HEK293 (cell line): ENCODE measurements at regions not wholly inside any gene's neighbourhood (a gene's known extent, or its start where the extent isn't known, plus 50 kb on each side); places are given as distances from the start of the nearest gene placed in this dataset.

Source experiments
- CTCF ChIP-seq: fragments of 450-650 bp; formaldehyde crosslinking; IDR thresholded peaks from 2 replicates; pipeline ENCODE4 v1.5.1; 2016; ENCODE audit warnings: missing biosample characterization, missing genetic modification characterization
- KLF9 ChIP-seq: fragments of 450-650 bp; formaldehyde crosslinking; IDR thresholded peaks from 2 replicates; pipeline ENCODE4 v1.5.1; 2016; ENCODE audit warnings: missing biosample characterization, missing genetic modification characterization, low read depth
- TCF7L2 ChIP-seq: IDR thresholded peaks from 2 replicates; pipeline ENCODE4 v1.6.1; 2011; ENCODE audit warnings: low read depth, mild to moderate bottlenecking, inconsistent platforms, low read length, moderate library complexity, borderline replicate concordance
- YY1 ChIP-seq: fragments of 450-650 bp; formaldehyde crosslinking; IDR thresholded peaks from 2 replicates; pipeline ENCODE4 v1.5.1; 2018; ENCODE audit warnings: missing biosample characterization, missing genetic modification characterization
- ZNF133 ChIP-seq: fragments of 450-650 bp; formaldehyde crosslinking; IDR thresholded peaks from 2 replicates; pipeline ENCODE4 v1.5.1; 2016; ENCODE audit warnings: missing biosample characterization, missing genetic modification characterization
- ZNF335 ChIP-seq: fragments of 450-650 bp; formaldehyde crosslinking; conservative IDR thresholded peaks from 2 replicates; pipeline ENCODE4 v1.5.1; 2016; ENCODE audit warnings: missing biosample characterization, missing genetic modification characterization
- ZNF398 ChIP-seq: fragments of 450-650 bp; formaldehyde crosslinking; IDR thresholded peaks from 2 replicates; pipeline ENCODE4 v1.5.1; 2017; ENCODE audit warnings: missing biosample characterization, missing genetic modification characterization
- ZNF433 ChIP-seq: fragments of 450-650 bp; formaldehyde crosslinking; IDR thresholded peaks from 2 replicates; pipeline ENCODE4 v1.5.1; 2016; ENCODE audit warnings: missing biosample characterization, missing genetic modification characterization, low read depth
- ZNF48 ChIP-seq: fragments of 450-650 bp; formaldehyde crosslinking; IDR thresholded peaks from 2 replicates; pipeline ENCODE4 v1.5.1; 2016; ENCODE audit warnings: missing biosample characterization, missing genetic modification characterization
- ZNF530 ChIP-seq: fragments of 450-650 bp; formaldehyde crosslinking; IDR thresholded peaks from 2 replicates; pipeline ENCODE4 v1.5.1; 2016; ENCODE audit warnings: low read depth, missing biosample characterization, missing genetic modification characterization
- ZNF561 ChIP-seq: fragments of 450-650 bp; IDR thresholded peaks from 2 replicates; pipeline ENCODE4 v1.5.1; 2018; ENCODE audit warnings: missing biosample characterization, missing genetic modification characterization, borderline replicate concordance
- ZNF768 ChIP-seq: fragments of 450-650 bp; formaldehyde crosslinking; IDR thresholded peaks from 2 replicates; pipeline ENCODE4 v1.5.1; 2018; ENCODE audit warnings: missing biosample characterization, mild to moderate bottlenecking, missing genetic modification characterization
- TF ChIP-seq, protein P1 (sequence below): fragments of 450-650 bp; formaldehyde crosslinking; IDR thresholded peaks from 2 replicates; pipeline ENCODE4 v1.5.1; 2016; ENCODE audit warnings: missing biosample characterization, missing genetic modification characterization
- TF ChIP-seq, protein P2 (sequence below): fragments of 450-650 bp; formaldehyde crosslinking; conservative IDR thresholded peaks from 2 replicates; pipeline ENCODE4 v1.5.1; 2016; ENCODE audit warnings: low read depth, missing biosample characterization, missing genetic modification characterization

GRCh38 chr12:25757037-25757665 is 201.3 kb upstream of the RASSF8 start:
- TF ChIP-seq ZNF398 (no peak), ZNF530 (tag by site-specific recombination) (no peak), CTCF (tag by site-specific recombination) (no peak), YY1 (tag by site-specific recombination) (no peak), TCF7L2 (no peak), ZNF768 (tag by site-specific recombination) (no peak), ZNF133 (tag by site-specific recombination) (no peak), KLF9 (tag by site-specific recombination) (no peak), ZNF335 (tag by site-specific recombination) (no peak), ZNF48 (tag by site-specific recombination) (no peak), ZNF561 (tag by site-specific recombination) (no peak), ZNF433 (tag by site-specific recombination) (no peak)
- TF ChIP-seq, protein P1, sequence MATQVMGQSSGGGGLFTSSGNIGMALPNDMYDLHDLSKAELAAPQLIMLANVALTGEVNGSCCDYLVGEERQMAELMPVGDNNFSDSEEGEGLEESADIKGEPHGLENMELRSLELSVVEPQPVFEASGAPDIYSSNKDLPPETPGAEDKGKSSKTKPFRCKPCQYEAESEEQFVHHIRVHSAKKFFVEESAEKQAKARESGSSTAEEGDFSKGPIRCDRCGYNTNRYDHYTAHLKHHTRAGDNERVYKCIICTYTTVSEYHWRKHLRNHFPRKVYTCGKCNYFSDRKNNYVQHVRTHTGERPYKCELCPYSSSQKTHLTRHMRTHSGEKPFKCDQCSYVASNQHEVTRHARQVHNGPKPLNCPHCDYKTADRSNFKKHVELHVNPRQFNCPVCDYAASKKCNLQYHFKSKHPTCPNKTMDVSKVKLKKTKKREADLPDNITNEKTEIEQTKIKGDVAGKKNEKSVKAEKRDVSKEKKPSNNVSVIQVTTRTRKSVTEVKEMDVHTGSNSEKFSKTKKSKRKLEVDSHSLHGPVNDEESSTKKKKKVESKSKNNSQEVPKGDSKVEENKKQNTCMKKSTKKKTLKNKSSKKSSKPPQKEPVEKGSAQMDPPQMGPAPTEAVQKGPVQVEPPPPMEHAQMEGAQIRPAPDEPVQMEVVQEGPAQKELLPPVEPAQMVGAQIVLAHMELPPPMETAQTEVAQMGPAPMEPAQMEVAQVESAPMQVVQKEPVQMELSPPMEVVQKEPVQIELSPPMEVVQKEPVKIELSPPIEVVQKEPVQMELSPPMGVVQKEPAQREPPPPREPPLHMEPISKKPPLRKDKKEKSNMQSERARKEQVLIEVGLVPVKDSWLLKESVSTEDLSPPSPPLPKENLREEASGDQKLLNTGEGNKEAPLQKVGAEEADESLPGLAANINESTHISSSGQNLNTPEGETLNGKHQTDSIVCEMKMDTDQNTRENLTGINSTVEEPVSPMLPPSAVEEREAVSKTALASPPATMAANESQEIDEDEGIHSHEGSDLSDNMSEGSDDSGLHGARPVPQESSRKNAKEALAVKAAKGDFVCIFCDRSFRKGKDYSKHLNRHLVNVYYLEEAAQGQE (tag by site-specific recombination) = no peak
- TF ChIP-seq, protein P2, sequence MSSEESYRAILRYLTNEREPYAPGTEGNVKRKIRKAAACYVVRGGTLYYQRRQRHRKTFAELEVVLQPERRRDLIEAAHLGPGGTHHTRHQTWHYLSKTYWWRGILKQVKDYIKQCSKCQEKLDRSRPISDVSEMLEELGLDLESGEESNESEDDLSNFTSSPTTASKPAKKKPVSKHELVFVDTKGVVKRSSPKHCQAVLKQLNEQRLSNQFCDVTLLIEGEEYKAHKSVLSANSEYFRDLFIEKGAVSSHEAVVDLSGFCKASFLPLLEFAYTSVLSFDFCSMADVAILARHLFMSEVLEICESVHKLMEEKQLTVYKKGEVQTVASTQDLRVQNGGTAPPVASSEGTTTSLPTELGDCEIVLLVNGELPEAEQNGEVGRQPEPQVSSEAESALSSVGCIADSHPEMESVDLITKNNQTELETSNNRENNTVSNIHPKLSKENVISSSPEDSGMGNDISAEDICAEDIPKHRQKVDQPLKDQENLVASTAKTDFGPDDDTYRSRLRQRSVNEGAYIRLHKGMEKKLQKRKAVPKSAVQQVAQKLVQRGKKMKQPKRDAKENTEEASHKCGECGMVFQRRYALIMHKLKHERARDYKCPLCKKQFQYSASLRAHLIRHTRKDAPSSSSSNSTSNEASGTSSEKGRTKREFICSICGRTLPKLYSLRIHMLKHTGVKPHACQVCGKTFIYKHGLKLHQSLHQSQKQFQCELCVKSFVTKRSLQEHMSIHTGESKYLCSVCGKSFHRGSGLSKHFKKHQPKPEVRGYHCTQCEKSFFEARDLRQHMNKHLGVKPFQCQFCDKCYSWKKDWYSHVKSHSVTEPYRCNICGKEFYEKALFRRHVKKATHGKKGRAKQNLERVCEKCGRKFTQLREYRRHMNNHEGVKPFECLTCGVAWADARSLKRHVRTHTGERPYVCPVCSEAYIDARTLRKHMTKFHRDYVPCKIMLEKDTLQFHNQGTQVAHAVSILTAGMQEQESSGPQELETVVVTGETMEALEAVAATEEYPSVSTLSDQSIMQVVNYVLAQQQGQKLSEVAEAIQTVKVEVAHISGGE (tag by site-specific recombination) = no peak
